HG03039 (cell line): ENCODE measurements at regions not wholly inside any gene's neighbourhood (a gene's known extent, or its start where the extent isn't known, plus 50 kb on each side); places are given as distances from the start of the nearest gene placed in this dataset.
A peak's percentile ranks its signal among the peaks of the same experiment; 100 is the strongest.
"Not testable (repeated sequence)": the region's sequence is repeated elsewhere in the genome, so short reads cannot be mapped to it uniquely, and the experiment has no call there.

Experiments
- ATAC-seq: cut with Tn5 transposase; IDR thresholded peaks from one replicate; pipeline ENCODE4 v1.9.1; 2021; ENCODE audit warnings: mild to moderate bottlenecking, moderate library complexity; ENCODE audit not compliant: unreplicated experiment

GRCh38 chr4:108466936-108467902, 153.2 kb upstream of the RPL34 start:
- peak; percentile 98 for ATAC-seq

- ATAC-seq = no peak
These were observed 154.4 kb upstream of the RPL34 start for GRCh38 chr4:108465886-108466500.

- no peak for ATAC-seq
These were observed 161.7 kb upstream of the RPL34 start for GRCh38 chr4:108458681-108459080.

- ATAC-seq = no peak
These were observed 166.1 kb upstream of the RPL34 start for GRCh38 chr4:108454227-108454626.

- no peak for ATAC-seq
These were observed 167.0 kb upstream of the RPL34 start for GRCh38 chr4:108453366-108453765.

GRCh38 chr4:108450236-108450898, 170.0 kb upstream of the RPL34 start:
- no peak for ATAC-seq

GRCh38 chr4:108449129-108449528, 171.2 kb upstream of the RPL34 start:
- ATAC-seq = no peak

GRCh38 chr4:108446556-108446955, 173.8 kb upstream of the RPL34 start:
- ATAC-seq = no peak

GRCh38 chr4:108445716-108446115, 174.7 kb upstream of the RPL34 start:
- ATAC-seq = no peak

- no peak for ATAC-seq
These were observed 176.8 kb upstream of the RPL34 start for GRCh38 chr4:108443585-108443984.

- ATAC-seq = no peak
These were observed 186.5 kb upstream of the RPL34 start for GRCh38 chr4:108433832-108434231.

GRCh38 chr4:108433394-108433793, 187.0 kb upstream of the RPL34 start:
- ATAC-seq = not testable (repeated sequence)

- ATAC-seq = no peak
These were observed 188.0 kb upstream of the RPL34 start for GRCh38 chr4:108432418-108432817.

- no peak for ATAC-seq
These were observed 188.4 kb upstream of the RPL34 start for GRCh38 chr4:108431986-108432385.

- no peak for ATAC-seq
These were observed 189.5 kb upstream of the RPL34 start for GRCh38 chr4:108430921-108431320.

- ATAC-seq = no peak
These were observed 190.7 kb upstream of the RPL34 start for GRCh38 chr4:108429662-108430061.

GRCh38 chr4:108428923-108429322, 191.5 kb upstream of the RPL34 start:
- ATAC-seq = no peak

- no peak for ATAC-seq
These were observed 192.4 kb upstream of the RPL34 start for GRCh38 chr4:108427946-108428485.

GRCh38 chr4:108426493-108426892, 193.9 kb upstream of the RPL34 start:
- no peak for ATAC-seq

GRCh38 chr4:108425988-108426387, 194.4 kb upstream of the RPL34 start:
- ATAC-seq = no peak

GRCh38 chr4:108417923-108418322, 202.5 kb upstream of the RPL34 start:
- ATAC-seq = no peak
